ENCODE measurements at regions not wholly inside any gene's neighbourhood (a gene's known extent, or its start where the extent isn't known, plus 50 kb on each side); places are given as distances from the start of the nearest gene placed in this dataset.

DNA sequence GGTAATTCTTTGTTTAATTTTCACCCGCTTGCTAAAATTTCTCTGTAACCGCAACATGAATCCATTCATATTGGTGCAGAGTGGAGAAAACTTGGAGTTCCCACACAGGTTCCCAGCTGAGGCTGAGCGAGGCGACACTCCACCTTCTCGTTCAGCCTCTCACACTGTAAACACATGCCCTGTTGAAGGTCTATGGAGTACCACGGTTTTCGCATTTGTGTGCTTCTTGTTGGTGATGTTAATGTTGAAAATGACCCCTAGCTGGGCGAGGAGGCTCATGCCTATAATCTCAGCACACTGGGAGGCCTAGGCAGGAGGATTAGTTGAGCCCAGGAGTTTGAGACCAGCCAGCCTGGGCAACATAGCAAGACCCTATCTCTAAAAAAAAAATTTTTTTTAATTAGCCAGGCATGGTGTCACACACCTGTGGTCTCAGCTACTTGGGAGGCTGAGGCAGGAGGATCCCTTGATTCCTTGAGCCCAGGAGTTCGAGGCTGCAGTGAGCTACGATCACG, 67.2 kb downstream of the ARHGEF18 start:
- H3K27ac ChIP-seq (ENCODE audit: low read depth in 1 of 2, low read length in 1 of 2), result peak overlapping the region in 1 of 2 donors; percentile 54
- 68 to 83% methylated on average over 11 of the region's 11 CpGs for WGBS, 2 donors
- H3K4me3 ChIP-seq, result no peak overlapping the region
- DNase-seq (no peak), ATAC-seq (ENCODE audit: insufficient read depth, low FRiP score) (peak; percentile 24)
- H3K36me3 ChIP-seq (ENCODE audit: control insufficient read depth in 4 of 4, insufficient read depth in 4 of 4, low read length in 4 of 4), result peaks cover 0 to 2% (median 0%) of the 10 kb centered on the region in 4 donors
- H3K9ac ChIP-seq (ENCODE audit: insufficient read depth in 1 of 2, low read length in 2 of 2), result no peak overlapping the region
- H3K9me3 ChIP-seq (ENCODE audit: control insufficient read depth in 4 of 4, insufficient read depth in 3 of 4, low read length in 3 of 4), result no peaks in the 10 kb centered on the region
- H3K4me1 ChIP-seq (ENCODE audit: control insufficient read depth in 5 of 5, insufficient read depth in 5 of 5, low read length in 5 of 5), result peaks cover 0 to 17% (median 4%) of the 10 kb centered on the region in 5 donors
- TF ChIP-seq, protein P1, sequence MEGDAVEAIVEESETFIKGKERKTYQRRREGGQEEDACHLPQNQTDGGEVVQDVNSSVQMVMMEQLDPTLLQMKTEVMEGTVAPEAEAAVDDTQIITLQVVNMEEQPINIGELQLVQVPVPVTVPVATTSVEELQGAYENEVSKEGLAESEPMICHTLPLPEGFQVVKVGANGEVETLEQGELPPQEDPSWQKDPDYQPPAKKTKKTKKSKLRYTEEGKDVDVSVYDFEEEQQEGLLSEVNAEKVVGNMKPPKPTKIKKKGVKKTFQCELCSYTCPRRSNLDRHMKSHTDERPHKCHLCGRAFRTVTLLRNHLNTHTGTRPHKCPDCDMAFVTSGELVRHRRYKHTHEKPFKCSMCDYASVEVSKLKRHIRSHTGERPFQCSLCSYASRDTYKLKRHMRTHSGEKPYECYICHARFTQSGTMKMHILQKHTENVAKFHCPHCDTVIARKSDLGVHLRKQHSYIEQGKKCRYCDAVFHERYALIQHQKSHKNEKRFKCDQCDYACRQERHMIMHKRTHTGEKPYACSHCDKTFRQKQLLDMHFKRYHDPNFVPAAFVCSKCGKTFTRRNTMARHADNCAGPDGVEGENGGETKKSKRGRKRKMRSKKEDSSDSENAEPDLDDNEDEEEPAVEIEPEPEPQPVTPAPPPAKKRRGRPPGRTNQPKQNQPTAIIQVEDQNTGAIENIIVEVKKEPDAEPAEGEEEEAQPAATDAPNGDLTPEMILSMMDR (IDR thresholded peaks at IDR 0.05; ENCODE audit: control extremely low read depth, extremely low read depth), result no peak
- H3K27me3 ChIP-seq (ENCODE audit: control insufficient read depth in 3 of 3, insufficient read depth in 3 of 3, low read length in 2 of 3), result no peaks in the 10 kb centered on the region

DNA sequence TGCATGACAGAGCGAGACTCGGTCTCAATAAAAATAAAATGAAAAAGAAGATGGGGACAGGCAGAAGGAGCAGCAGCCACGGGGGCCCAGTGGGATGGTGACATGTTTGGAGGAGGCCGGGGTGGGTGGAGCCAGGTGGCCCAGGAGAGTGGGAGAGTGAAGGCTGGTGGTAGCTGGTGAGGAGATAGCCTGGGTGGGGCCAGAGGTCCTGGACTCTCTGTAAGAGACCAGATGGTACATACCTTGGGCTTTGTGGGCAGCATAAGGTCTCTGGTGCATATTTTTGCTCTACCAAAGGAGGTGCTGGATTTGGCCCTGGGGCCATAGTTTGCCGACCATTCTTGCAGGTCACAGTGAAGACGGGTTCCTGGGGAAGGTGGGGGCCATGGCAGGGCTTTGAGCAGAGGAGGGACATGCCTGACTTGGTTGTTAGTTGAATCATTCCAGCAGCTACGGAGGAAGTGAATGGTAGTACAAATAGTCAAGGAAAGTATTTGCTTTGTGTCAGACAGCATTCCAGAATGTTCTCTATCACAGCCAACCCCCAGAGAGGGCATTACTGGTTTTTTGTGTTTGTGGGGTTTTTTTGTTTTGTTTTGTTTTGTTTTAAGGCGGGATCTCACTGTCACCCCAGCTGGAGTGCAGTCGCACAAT, 69.1 kb downstream of the ARHGEF18 start:
- Histone ChIP-seq H3K4me1 (ENCODE audit: control insufficient read depth in 5 of 5, insufficient read depth in 5 of 5, low read length in 5 of 5) (peaks cover 0 to 17% (median 4%) of the 10 kb centered on the region in 5 donors), H3K27ac (ENCODE audit: low read depth in 1 of 2, low read length in 1 of 2) (peak overlapping the region in 1 of 2 donors; percentile 32), H3K9me3 (ENCODE audit: control insufficient read depth in 4 of 4, insufficient read depth in 3 of 4, low read length in 3 of 4) (no peaks in the 10 kb centered on the region), H3K4me3 (no peak overlapping the region), H3K27me3 (ENCODE audit: control insufficient read depth in 3 of 3, insufficient read depth in 3 of 3, low read length in 2 of 3) (no peaks in the 10 kb centered on the region), H3K36me3 (ENCODE audit: control insufficient read depth in 4 of 4, insufficient read depth in 4 of 4, low read length in 4 of 4) (peaks cover 0 to 6% (median 0%) of the 10 kb centered on the region in 4 donors), H3K9ac (ENCODE audit: insufficient read depth in 1 of 2, low read length in 2 of 2) (no peak overlapping the region)
- no peak for ATAC-seq (ENCODE audit: insufficient read depth, low FRiP score)
- peak in 2 of 3 donors; percentile 12 to 27 for DNase-seq
- 77 to 83% methylated on average over 9 of the region's 9 CpGs for WGBS, 2 donors
- TF ChIP-seq, protein P1 (IDR thresholded peaks at IDR 0.05; ENCODE audit: control extremely low read depth, extremely low read depth), result no peak

DNA sequence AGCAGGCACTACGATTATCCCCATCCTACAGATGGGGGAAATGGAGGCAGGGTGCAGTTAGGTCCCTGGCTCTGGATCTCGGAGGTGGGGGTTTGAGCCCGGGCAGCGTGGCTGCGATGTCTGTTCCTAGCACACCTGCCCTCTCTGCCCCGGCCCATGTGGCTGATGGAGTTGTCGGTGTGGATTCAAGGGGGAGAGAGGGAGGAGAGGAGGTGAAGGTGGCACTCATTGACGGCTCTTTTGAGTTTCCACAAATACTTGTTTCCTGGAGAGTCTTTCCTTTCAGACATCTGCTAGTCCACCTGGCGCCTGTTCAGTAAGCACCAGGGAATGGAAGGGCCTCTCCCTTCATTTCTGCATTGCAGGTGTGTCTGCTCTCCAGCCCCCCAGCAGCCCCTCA, 69.9 kb downstream of the ARHGEF18 start:
- 72 to 80% methylated on average over 9 of the region's 9 CpGs for WGBS, 2 donors
- DNase-seq (peak in 2 of 3 donors; percentile 13 to 63), ATAC-seq (ENCODE audit: insufficient read depth, low FRiP score) (no peak)
- Histone ChIP-seq H3K9ac (ENCODE audit: insufficient read depth in 1 of 2, low read length in 2 of 2) (no peak overlapping the region), H3K9me3 (ENCODE audit: control insufficient read depth in 4 of 4, insufficient read depth in 3 of 4, low read length in 3 of 4) (no peaks in the 10 kb centered on the region), H3K4me1 (ENCODE audit: control insufficient read depth in 5 of 5, insufficient read depth in 5 of 5, low read length in 5 of 5) (peaks cover 0 to 19% (median 4%) of the 10 kb centered on the region in 5 donors), H3K27me3 (ENCODE audit: control insufficient read depth in 3 of 3, insufficient read depth in 3 of 3, low read length in 2 of 3) (no peaks in the 10 kb centered on the region), H3K27ac (ENCODE audit: low read depth in 1 of 2, low read length in 1 of 2) (no peak overlapping the region), H3K4me3 (no peak overlapping the region), H3K36me3 (ENCODE audit: control insufficient read depth in 4 of 4, insufficient read depth in 4 of 4, low read length in 4 of 4) (peaks cover 0 to 8% (median 0%) of the 10 kb centered on the region in 4 donors)
- TF ChIP-seq, protein P1 (IDR thresholded peaks at IDR 0.05; ENCODE audit: control extremely low read depth, extremely low read depth), result no peak
